IMR-90 (cell line): ENCODE measurements at regions not wholly inside any gene's neighbourhood (a gene's known extent, or its start where the extent isn't known, plus 50 kb on each side); places are given as distances from the start of the nearest gene placed in this dataset.

ENCODE experiments used
- CEBPB ChIP-seq: IDR thresholded peaks from 2 replicates; pipeline ENCODE4 v1.6.1; 2012; ENCODE audit warnings: low read depth, low read length, improper control_type of control experiment
- POLR2A ChIP-seq: IDR thresholded peaks from 2 replicates; pipeline ENCODE4 v1.6.1; 2012; ENCODE audit warnings: mild to moderate bottlenecking, low read depth, low read length
- RAD21 ChIP-seq: IDR thresholded peaks from 2 replicates; pipeline ENCODE4 v1.6.1; 2012; ENCODE audit warnings: low read length, improper control_type of control experiment
- TF ChIP-seq, protein P1 (sequence below): conservative IDR thresholded peaks from 2 replicates; pipeline ENCODE4 v1.5.1; 2012; ENCODE audit warnings: mild to moderate bottlenecking, low read depth, low read length, improper control_type of control experiment

DNA sequence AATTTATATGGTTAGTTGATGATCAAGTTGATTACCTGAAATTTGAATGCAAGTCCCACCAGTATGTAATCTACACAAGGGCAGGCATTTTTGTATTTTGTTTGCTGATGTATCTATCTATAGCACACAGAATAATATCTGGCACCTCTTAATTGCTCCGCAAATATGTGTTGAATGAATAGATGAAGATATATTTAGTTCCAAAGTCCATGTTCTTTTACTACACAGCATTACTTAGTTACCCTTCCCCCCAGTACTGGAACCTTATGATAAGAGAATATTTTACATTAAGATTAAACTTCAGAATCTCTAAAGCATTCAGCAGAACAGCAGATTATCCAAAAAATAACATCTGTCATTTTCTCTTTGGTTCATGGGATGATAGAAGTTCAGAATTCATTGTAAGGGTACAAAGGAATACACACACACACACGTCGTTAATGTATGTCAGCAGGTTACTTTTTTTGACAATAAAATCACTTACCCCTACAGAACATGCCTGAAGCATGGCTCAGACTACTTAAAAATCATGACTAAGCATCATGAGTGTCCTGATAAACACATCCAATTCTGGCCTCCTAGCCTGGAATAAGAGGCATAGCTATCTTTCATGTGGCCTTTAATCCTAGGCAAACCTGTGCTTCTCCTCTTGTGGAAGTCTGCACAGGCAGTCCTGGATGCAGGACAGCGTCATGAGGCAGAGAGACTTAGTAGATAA, 148.9 kb upstream of the TBC1D5 start:
- TF ChIP-seq, protein P1, sequence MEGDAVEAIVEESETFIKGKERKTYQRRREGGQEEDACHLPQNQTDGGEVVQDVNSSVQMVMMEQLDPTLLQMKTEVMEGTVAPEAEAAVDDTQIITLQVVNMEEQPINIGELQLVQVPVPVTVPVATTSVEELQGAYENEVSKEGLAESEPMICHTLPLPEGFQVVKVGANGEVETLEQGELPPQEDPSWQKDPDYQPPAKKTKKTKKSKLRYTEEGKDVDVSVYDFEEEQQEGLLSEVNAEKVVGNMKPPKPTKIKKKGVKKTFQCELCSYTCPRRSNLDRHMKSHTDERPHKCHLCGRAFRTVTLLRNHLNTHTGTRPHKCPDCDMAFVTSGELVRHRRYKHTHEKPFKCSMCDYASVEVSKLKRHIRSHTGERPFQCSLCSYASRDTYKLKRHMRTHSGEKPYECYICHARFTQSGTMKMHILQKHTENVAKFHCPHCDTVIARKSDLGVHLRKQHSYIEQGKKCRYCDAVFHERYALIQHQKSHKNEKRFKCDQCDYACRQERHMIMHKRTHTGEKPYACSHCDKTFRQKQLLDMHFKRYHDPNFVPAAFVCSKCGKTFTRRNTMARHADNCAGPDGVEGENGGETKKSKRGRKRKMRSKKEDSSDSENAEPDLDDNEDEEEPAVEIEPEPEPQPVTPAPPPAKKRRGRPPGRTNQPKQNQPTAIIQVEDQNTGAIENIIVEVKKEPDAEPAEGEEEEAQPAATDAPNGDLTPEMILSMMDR, result no peak
- TF ChIP-seq RAD21, result no peak
- no peak for TF ChIP-seq POLR2A
- no peak for TF ChIP-seq CEBPB
